ENCODE measurements at regions not wholly inside any gene's neighbourhood (a gene's known extent, or its start where the extent isn't known, plus 50 kb on each side); places are given as distances from the start of the nearest gene placed in this dataset.

GRCh38 chr10:130251766-130252165, 115.6 kb downstream of the GLRX3 start:
- no peaks in the 10 kb centered on the region for H3K27me3 ChIP-seq (replicated peaks; ENCODE audit: control insufficient read depth, insufficient read depth, low read length)
- H3K4me3 ChIP-seq (replicated peaks; ENCODE audit: low read depth, low read length), result no peak overlapping the region
- H3K36me3 ChIP-seq (ENCODE audit: control insufficient read depth, insufficient read depth, low read length), result no peaks in the 10 kb centered on the region
- TF ChIP-seq CTCF (IDR thresholded peaks at IDR 0.05; ENCODE audit: insufficient read depth, low read length, poor library complexity, severe bottlenecking), result no peak
- no peak for DNase-seq (ENCODE audit: extremely low read depth, insufficient read length)

- H3K27me3 ChIP-seq (replicated peaks; ENCODE audit: control insufficient read depth, insufficient read depth, low read length), result no peaks in the 10 kb centered on the region
- no peak for TF ChIP-seq CTCF (IDR thresholded peaks at IDR 0.05; ENCODE audit: insufficient read depth, low read length, poor library complexity, severe bottlenecking)
Measured at GRCh38 chr10:130254243-130254642, 118.1 kb downstream of the GLRX3 start.

GRCh38 chr10:130254662-130255061, 118.5 kb downstream of the GLRX3 start:
- H3K36me3 ChIP-seq (ENCODE audit: control insufficient read depth, insufficient read depth, low read length), result no peaks in the 10 kb centered on the region
- no peak for DNase-seq (ENCODE audit: extremely low read depth, insufficient read length)
- no peak for TF ChIP-seq CTCF (IDR thresholded peaks at IDR 0.05; ENCODE audit: insufficient read depth, low read length, poor library complexity, severe bottlenecking)
- H3K4me3 ChIP-seq (replicated peaks; ENCODE audit: low read depth, low read length), result no peak overlapping the region
- H3K27me3 ChIP-seq (replicated peaks; ENCODE audit: control insufficient read depth, insufficient read depth, low read length), result no peaks in the 10 kb centered on the region

More at GRCh38 chr10:130254243-130254642, 118.1 kb downstream of the GLRX3 start:
- DNase-seq (ENCODE audit: extremely low read depth, insufficient read length), result no peak
- Histone ChIP-seq H3K4me3 (replicated peaks; ENCODE audit: low read depth, low read length) (no peak overlapping the region), H3K36me3 (ENCODE audit: control insufficient read depth, insufficient read depth, low read length) (no peaks in the 10 kb centered on the region)

GRCh38 chr10:130255777-130256176, 119.6 kb downstream of the GLRX3 start:
- no peak for TF ChIP-seq CTCF (IDR thresholded peaks at IDR 0.05; ENCODE audit: insufficient read depth, low read length, poor library complexity, severe bottlenecking)

GRCh38 chr10:130257897-130258296, 121.7 kb downstream of the GLRX3 start:
- TF ChIP-seq CTCF (IDR thresholded peaks at IDR 0.05; ENCODE audit: insufficient read depth, low read length, poor library complexity, severe bottlenecking), result no peak
- no peak overlapping the region for H3K4me3 ChIP-seq (replicated peaks; ENCODE audit: low read depth, low read length)
- no peak for DNase-seq (ENCODE audit: extremely low read depth, insufficient read length)
- H3K27me3 ChIP-seq (replicated peaks; ENCODE audit: control insufficient read depth, insufficient read depth, low read length), result no peaks in the 10 kb centered on the region
- no peaks in the 10 kb centered on the region for H3K36me3 ChIP-seq (ENCODE audit: control insufficient read depth, insufficient read depth, low read length)

More at GRCh38 chr10:130255777-130256176, 119.6 kb downstream of the GLRX3 start:
- Histone ChIP-seq H3K36me3 (ENCODE audit: control insufficient read depth, insufficient read depth, low read length) (no peaks in the 10 kb centered on the region), H3K4me3 (replicated peaks; ENCODE audit: low read depth, low read length) (no peak overlapping the region), H3K27me3 (replicated peaks; ENCODE audit: control insufficient read depth, insufficient read depth, low read length) (no peaks in the 10 kb centered on the region)
- DNase-seq (ENCODE audit: extremely low read depth, insufficient read length), result no peak

- TF ChIP-seq CTCF (IDR thresholded peaks at IDR 0.05; ENCODE audit: insufficient read depth, low read length, poor library complexity, severe bottlenecking), result no peak
Measured at GRCh38 chr10:130259380-130259779, 123.2 kb downstream of the GLRX3 start.

More at GRCh38 chr10:130259380-130259779, 123.2 kb downstream of the GLRX3 start:
- Histone ChIP-seq H3K36me3 (ENCODE audit: control insufficient read depth, insufficient read depth, low read length) (no peaks in the 10 kb centered on the region), H3K4me3 (replicated peaks; ENCODE audit: low read depth, low read length) (no peak overlapping the region), H3K27me3 (replicated peaks; ENCODE audit: control insufficient read depth, insufficient read depth, low read length) (no peaks in the 10 kb centered on the region)
- DNase-seq (ENCODE audit: extremely low read depth, insufficient read length), result no peak
